ENCODE measurements at regions not wholly inside any gene's neighbourhood (a gene's known extent, or its start where the extent isn't known, plus 50 kb on each side); places are given as distances from the start of the nearest gene placed in this dataset.
"Not testable (repeated sequence)": the region's sequence is repeated elsewhere in the genome, so short reads cannot be mapped to it uniquely, and the experiment has no call there.

DNA sequence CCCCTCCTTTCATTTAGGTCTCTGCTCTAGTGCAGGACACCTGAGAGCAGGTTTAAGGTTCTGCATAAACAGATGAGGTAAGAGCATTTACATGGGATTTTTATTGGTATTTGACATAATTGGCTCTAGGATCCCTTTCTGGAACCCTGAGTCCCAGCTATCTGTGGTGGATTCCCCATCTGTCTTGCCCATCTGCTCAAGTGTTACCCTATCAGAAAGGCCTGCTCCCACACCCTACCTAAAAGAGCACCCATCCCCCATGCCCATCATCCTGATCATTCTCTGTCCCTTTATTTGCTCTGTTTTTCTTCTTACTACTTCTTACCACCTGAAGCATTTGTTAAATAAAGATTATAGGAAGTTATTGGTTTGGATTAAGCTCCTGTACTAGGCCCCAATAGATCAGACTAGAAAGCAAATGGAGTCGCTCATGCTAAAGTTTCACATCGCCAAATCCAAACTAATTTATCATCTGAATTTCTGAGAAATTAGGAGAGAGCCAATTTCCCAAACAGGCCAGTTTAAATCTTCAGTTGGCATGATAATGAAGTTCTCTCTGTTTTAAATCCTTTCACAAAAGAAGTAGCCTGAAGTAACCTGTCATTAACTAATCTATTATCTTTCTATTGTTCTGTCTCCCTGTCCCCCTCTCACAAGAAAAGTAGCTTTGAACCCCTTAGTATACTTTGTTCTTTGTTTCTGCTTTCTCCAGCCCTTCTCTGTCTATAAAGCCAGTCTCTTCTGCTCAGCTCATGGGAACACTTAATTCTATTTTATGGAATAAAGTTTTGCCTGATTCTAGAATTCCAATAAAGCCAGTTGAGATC is 178.6 kb downstream of the ZNF674 start:
- no peak for DNase-seq

DNA sequence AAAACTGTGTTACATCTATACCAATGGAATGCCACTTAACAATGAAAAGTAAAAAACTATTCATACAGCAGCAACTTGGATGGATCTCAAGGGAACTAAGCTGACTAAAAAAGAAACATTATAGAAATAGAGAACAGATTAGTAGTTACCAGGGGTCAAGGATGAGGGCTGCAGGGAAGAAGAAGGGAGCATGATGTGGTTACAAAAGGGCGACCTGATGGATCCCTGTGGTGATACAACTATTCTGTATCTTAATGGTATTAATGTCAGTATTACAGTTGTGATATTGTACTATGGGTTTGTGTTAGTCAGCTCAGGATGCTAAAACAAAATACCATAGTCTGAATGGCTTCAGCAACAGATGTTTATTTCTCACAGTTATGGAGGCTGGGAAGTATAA is 190.7 kb downstream of the ZNF674 start:
- no peak for DNase-seq

DNA sequence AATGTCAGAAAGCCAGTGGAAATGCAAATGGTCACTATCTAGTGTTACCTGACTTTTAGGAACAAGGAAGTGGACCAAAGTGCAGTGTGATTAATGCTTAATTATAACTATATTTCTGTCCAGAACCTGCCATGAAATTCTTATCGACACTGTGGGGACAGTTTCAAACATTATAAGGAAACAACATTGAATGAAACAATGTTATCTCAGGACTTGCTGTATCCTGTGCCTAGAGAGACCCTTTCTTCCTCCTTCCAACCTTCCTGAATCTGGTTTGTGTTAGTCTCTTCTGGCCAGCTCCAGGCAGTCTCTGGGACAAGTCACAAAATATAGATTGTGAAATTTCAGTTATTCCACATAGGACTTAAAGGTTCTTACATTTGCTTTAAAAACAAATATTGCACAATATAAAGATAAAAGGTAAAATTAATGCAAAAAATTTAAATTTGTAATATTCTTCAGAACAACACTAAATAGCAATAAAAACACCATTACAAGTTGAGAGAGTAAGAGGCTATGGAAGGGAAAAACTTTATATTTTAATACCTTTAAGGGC is 203.4 kb downstream of the ZNF674 start:
- DNase-seq, result no peak

DNA sequence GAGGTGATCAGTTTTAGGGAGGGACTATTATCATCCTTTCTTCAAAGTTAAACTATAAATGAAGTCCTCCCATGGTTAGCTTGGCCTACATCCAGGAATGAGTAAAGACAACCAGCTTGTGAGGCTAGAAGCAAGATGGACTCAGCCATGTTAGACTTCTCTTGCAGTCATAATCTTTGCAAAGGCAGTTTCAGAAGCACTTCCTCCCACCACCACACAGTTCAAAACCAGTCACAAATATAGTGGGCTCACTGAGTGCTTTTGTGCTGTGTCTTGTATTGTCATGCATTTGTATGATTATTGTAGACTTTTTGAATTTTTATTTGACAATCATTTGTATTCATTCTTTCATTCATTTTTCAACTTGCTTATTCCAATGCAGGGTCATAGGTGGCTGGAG is 204.5 kb downstream of the ZNF674 start:
- DNase-seq, result no peak

DNA sequence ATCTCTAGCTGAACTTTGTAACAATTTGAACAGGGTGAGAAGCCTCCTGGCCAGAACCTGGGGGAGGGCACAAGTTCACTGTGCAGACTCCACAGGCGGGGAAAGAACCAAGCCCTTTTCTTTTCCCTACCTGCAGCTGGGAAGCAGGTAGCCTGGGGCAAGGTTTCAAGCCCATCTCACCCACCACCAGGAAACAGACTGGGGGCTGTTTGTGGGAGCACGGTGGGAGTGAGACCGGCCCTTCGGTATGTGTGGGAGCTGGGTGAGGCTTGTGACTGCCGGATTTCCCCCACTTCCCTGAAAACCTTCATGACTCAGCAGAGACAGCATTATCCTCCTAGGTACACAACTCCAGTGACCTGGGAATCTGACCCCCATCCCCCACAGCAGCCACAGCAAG is 211.7 kb downstream of the ZNF674 start:
- no peak for DNase-seq

DNA sequence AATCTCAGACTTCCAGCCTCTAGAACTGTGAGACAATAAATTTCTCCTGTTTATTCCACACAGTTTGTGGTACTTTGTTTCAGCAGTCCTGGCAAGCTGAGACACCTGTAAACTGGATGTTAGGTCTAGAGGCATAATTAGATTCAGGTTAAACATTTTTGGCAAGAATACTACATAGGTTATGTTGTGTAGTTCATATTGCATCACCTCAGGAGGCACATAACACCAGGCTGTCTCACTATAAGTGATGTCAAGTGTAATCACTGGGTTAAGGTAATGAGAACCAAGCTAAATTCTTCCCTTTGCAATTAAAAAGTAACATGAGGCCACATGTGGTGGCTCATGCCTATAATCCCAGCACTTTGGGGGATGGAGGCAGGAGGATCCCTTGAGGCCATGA is 214.2 kb downstream of the ZNF674 start:
- DNase-seq, result no peak

DNA sequence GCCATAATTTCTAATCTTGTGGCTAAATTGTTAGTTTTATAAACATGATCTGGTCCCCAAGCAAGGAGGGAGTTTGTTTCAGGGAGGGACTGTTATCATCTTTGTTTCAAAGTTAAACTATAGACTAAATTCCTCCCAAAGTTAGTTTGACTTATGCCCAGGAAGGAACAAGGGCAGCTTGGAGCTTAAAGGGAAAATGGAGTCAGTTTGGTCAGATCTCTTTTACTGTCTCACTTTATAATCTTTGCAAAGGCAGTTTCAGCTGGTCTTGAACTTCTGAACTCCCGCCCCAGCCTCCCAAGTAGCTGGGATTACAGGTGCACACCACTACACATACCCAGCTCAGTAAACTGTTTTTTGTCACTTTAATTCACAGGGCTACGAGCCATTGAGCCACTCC is 214.7 kb downstream of the ZNF674 start:
- DNase-seq, result no peak

DNA sequence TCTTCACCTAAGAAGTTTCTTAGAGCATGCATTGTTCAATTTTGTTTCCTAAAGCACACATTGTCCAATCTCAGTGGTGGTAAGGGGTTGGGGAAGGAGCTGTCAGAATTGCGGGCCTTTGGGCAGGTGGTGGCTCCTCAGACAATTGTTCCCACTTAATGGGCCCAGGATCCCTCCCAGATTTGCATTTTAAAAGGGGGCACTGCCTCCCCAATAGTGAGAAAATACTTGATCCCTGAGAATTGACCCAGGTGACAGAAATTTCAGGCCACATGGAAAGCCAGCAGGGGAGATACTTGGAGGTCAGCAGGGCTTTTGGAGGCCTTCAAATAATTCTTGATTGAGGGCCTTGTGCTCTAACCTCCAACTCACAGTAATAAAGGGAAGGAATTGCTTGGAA is 217.1 kb downstream of the ZNF674 start:
- DNase-seq, result no peak

DNA sequence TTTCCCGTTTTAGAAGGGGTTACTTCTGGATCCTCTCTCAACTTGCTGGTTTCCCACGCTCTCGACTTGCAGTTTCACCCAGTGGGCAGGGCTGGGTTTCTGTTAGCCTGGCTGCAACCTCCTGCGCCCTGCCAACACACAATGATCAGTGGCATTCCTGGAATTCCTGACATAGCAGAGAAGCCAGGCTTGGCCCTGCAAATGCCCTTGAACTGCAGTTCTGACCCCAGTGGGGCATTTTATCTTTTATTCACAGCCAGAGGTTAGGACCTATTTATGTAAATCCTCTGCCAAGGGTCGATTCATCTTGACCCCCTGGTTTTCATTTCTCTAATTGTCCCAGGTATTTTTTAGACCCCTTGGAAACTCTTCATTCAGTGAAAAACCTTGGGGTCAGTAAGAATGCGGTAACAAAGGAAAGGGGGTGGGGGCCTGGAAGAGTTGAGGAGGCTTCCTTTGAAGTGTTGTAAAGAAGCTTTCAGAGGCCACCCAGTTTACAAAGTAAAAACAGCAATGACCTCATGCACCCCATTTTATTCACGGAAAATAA is 217.6 kb downstream of the ZNF674 start:
- no peak for DNase-seq

DNA sequence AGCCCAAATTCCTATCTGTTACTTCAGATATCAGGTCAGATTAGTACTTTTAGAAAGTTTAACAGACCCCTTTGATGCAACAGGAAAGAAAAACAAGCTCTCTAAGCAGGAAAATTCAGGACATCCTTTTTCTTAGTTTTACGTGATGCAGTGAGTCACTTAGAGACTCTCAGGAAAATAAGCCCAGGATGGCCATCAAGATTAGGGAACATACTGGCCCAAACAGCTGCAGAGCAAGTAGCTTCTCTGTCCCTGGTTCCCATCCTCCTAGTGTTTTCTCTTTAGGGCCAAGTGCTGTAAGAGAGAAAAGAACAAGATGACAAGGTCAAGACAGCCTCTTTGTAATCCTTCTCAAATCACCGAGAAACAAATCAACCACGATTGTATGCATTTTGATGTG is 219.1 kb downstream of the ZNF674 start:
- DNase-seq, result no peak

DNA sequence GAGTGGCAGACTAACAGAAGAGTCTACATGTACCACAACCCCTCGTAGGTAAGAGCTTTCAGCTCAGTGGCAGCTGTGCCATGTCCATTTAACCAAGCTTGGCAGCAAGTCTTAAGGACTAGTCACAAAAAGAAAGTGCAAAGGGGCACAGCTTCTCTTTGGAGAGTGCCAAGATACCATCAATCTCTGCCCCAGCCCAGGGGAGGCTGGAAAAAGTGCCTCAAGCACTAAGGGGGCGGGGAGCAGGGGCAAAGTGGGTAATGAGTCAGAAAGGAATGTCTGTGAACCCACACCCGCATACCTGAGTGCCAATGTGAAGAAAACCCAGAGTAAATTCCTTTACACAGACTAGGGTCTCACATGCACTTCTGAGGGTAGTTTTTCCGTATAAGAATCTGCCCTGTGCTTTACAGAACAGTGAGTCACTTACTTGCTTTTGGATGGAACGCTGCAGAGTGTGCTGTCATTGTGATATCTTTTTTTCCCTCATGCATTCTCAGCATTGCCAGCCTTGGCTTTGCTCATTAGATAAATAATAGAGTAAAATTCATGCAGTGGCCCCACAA is 219.8 kb downstream of the ZNF674 start:
- peak; percentile 40 for DNase-seq

DNA sequence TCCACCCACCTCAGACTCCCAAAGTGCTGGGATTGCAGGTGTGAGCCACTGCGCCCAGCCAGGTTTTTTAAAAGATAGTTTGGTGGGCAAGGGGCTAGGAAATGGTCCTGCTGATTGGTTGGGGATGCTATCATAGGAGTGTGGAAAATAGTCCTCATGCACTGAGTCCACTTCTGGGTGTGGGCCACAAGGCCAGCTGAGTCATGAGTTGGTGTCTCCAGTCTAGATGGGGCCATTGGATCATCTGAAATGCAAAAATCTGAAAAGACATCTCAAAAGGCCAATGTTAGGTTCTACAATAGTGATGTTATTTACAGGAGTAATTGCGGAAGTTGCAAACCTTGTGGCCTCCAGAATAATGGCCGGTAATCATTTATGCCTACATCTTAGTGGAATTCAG is 221.1 kb downstream of the ZNF674 start:
- no peak for DNase-seq

DNA sequence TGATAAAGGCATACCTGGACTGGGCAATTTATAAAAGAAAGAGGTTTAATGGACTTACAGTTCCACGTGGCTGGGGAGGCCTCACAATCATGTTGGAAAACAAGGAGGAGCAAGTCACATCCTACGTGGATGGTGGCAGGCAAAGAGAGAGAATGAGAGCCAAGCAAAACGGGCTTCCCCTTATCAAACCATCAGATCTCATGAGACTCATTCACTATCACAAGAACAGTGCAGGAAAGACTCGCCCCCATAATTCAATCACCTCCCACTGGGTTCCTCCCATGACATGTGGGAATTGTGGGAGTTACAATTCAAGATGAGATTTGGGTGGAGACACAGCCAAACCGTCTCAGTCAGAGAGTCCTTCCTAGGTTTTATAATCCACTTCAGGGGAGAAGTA is 222.3 kb downstream of the ZNF674 start:
- DNase-seq, result not testable (repeated sequence)

DNA sequence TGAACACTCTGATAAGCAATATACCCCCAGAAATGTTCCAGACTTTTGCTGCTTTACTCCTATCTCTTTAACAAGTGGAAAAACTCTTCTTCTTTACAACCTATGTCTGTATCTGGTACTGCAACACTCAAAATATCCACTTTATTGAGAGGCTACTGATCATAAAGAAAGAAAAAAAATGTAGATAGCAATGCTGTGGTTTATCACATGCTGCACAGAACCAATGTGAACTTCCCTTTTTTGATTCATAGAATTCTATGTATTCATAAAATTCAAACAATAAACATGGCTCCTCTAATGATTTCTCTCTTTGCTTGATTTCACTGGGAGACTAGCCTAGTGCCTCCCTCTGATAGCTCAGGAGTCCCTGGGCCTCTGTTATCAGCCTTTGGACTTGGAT is 223.5 kb downstream of the ZNF674 start:
- no peak for DNase-seq

DNA sequence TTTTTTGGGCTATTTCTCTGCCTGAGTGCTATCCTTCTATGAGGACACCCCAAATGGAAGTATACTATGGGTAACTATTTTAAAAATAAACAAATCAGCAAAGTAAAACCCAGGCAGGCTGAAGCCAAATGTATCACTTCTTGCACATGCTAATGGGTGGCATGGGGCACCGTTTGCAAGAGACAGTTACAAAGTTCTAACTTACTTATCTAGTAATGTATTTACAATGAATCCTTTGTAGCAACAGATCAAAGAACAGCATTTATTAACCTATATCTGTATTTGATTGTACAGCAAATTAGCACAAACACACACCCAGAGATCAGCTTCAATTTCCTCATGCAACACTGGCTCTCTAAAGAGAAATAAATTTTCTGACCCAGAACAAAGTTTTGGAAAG is 225.5 kb downstream of the ZNF674 start:
- no peak for DNase-seq

DNA sequence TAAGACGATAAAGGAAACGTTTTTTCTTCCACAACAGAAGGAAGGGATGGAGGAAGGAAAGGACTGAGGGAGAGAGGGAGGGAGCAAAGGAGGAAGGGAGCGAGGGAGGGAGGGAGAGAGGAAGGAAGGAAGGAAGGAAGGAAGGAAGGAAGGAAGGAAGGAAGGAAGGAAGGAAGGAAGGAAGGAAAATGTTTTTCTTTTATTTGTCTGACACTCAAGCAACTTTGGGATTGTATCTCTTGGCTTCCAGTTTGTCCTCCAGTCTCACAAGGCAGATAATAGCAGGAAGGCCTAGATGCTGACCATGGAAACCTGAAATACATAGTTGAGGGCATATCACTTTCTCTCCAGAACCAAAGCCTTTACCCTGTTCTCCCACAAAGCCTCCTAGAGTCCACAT is 226.7 kb downstream of the ZNF674 start:
- DNase-seq, result no peak

DNA sequence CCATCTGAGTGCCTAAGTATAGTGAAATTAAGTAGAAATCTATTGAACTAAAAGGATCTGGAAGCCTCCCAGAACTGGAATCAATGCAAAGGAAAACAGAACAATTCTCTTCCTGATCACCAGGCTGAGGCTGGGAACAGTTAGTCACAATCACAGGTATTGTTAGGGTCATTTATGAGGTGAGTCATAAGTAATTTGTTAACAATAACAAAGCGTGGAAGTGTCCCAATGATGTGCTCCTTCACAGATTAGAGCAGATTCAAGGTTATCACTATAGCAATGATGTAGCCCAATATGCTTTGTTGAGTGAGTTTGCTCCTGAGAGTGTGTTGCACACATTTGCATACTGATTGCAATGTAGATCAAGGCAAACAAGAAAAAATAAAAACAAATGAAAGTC is 228.1 kb downstream of the ZNF674 start:
- no peak for DNase-seq

DNA sequence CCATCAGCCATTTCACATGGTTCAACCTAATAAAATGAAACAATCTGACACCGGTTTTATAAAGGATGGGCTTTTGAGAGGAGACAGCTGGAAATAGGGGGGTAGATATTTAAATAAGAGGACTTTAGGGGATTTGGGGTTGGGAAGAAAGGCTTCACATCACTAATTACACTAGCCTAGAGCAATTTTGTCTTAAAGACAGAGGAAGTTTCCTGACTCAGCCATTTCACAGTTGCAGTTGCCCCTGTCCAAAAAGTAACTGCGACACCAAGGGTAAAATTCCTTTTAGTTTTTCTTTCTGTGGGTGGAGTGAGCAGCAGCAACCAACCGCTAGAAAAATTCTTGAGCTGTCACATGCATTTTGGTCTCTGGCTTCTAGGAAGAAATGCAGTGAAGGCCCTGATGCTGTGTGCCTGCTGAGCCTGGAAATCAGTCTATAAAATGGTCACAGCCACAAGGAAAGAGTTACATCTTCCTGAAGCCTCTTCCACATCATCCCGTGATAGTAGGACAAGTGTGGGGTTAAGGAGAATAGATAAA is 233.6 kb downstream of the ZNF674 start:
- no peak for DNase-seq

DNA sequence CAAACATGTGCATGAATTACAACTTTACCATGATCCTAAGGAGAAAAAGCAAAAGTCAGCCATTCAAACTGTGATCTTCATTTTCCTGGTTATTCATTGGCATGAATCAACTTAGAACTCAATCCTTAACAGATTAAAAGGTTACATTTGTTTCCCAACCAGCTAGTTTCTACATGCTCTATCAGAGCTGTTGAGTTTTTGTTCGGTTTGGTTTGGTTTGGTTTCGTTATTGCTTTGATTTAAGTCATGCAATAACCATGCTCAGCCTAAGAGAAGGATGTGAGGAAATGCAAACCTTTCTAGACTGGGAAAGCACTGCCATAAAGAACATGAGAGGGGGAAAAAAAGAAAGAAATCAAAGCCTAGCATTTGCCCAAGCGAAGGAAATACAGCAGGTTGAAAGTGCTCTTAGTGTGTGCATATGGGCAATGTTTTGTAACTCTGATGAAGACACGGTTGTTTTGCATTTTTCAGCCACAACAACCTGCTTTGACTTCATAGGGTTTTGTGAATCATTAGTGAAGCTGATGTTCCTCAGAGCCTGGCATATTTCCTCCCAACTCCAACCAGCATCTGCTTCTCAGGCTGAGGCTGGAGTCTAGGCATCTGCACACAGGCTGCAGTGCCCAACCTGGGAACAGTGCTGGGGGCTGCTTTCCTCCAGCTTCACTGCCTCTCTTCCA is 234.3 kb downstream of the ZNF674 start:
- no peak for DNase-seq

DNA sequence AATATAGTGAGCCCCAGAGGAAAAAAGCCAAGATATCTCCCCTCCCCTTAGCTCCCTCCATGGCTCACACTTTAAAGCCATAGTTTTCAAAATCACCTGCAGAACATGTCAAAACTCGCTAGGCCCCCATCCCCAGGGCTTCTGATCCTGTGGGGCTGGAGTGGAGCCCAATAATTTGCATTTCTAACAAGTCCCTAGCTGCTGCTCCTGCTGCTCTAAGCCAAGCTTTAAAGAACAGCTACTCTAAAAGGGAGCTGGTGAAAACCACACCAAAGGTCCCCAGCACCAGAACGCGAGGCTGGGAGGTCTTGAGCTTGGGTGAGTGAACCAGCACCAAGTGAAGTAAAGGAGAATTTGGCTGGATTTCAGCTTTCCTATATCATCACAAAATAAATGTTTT is 237.1 kb downstream of the ZNF674 start:
- peak; percentile 3 for DNase-seq

DNA sequence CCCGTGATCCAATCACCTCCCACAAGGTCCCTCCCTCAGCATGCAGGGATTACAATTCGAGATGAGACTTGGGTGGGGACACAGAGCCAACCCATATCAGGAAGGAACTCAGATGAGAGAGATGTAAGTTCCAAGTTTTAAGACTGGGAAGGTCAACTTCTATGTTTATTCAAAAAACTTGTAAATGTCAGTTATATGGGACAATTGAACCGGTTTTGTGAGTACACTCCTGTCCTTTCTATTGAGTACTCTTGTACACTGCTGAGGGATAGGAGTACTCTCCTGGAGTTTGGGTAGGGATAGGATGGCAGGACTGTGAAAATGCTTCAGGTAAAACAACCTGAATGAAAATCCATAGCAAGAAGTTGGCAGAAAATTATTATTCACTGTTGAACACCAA is 239.1 kb downstream of the ZNF674 start:
- DNase-seq, result no peak

DNA sequence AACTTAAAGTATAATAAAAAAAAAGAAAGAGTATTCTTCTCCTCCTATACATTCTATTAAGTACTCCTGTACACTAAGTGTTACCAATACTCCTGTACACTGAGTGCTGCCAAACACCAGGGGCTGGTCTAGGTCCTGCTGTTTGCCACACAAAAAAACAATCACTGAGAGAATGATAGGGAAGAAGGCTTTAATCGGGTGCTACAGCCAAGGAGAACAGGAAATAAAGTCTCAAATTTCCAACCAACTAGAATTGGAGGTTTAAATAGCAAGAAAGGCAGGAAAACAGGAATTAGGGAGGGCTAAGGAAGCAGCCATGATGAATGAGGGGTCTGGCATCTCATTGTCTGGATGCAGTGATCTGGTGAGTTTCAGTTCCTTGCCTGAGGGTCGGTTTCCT is 239.8 kb downstream of the ZNF674 start:
- DNase-seq, result no peak

DNA sequence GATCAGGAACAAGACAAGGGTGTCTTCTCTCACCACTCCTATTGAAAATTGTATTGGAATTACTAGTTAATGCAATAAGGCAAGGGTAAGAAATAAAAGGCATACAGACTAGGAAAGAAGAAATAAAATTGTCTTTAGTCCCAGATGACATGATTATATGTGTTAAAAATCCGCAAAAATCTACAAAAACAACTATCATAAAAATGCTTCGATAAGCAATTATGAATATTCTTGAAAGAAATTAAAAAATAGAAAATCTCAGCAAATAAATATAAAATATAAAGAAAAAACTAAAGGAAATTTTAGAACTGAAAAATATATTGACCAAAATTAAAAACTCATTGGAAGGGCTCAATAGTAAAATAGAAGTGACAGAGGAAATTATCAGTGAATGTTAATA is 243.3 kb downstream of the ZNF674 start:
- DNase-seq, result no peak
